ENCODE measurements at regions not wholly inside any gene's neighbourhood (a gene's known extent, or its start where the extent isn't known, plus 50 kb on each side); places are given as distances from the start of the nearest gene placed in this dataset.

GRCh38 chr4:36494016-36494415 lies 212.6 kb downstream of the DTHD1 start:
- DNase-seq = no peak

- no peak for DNase-seq
Measured at GRCh38 chr4:36494747-36495146, 213.3 kb downstream of the DTHD1 start.

GRCh38 chr4:36502350-36502749 lies 220.9 kb downstream of the DTHD1 start:
- DNase-seq = no peak

- no peak for DNase-seq
Measured at GRCh38 chr4:36508394-36508793, 227.0 kb downstream of the DTHD1 start.

- no peak for DNase-seq
Measured at GRCh38 chr4:36509845-36510244, 228.4 kb downstream of the DTHD1 start.

GRCh38 chr4:36511785-36512184 lies 230.4 kb downstream of the DTHD1 start:
- DNase-seq = no peak

GRCh38 chr4:36516522-36517095 lies 235.2 kb downstream of the DTHD1 start:
- no peak for DNase-seq

- DNase-seq = no peak
Measured at GRCh38 chr4:36523182-36523581, 241.8 kb downstream of the DTHD1 start.

- DNase-seq = no peak
Measured at GRCh38 chr4:36532670-36533379, 251.4 kb downstream of the DTHD1 start.

GRCh38 chr4:36533944-36534343 lies 252.5 kb downstream of the DTHD1 start:
- no peak for DNase-seq

- no peak for DNase-seq
Measured at GRCh38 chr4:36547383-36547782, 266.0 kb downstream of the DTHD1 start.

- DNase-seq = no peak
Measured at GRCh38 chr4:36549252-36549651, 267.8 kb downstream of the DTHD1 start.

- no peak for DNase-seq
Measured at GRCh38 chr4:36549992-36550391, 268.6 kb downstream of the DTHD1 start.

- no peak for DNase-seq
Measured at GRCh38 chr4:36551697-36552214, 270.3 kb downstream of the DTHD1 start.

- DNase-seq = no peak
Measured at GRCh38 chr4:36553029-36553428, 271.6 kb downstream of the DTHD1 start.

GRCh38 chr4:36553453-36553852 lies 272.0 kb downstream of the DTHD1 start:
- DNase-seq = no peak

GRCh38 chr4:36556984-36557383 lies 275.6 kb downstream of the DTHD1 start:
- DNase-seq = no peak

GRCh38 chr4:36568575-36568974 lies 287.2 kb downstream of the DTHD1 start:
- no peak for DNase-seq

- no peak for DNase-seq
Measured at GRCh38 chr4:36573441-36573840, 292.0 kb downstream of the DTHD1 start.

- DNase-seq = no peak
Measured at GRCh38 chr4:36574816-36575215, 293.4 kb downstream of the DTHD1 start.

GRCh38 chr4:36582198-36582597 lies 300.8 kb downstream of the DTHD1 start:
- no peak for DNase-seq

- DNase-seq = no peak
Measured at GRCh38 chr4:36587909-36588472, 306.6 kb downstream of the DTHD1 start.

GRCh38 chr4:36590343-36590742 lies 308.9 kb downstream of the DTHD1 start:
- no peak for DNase-seq

Data from tongue (tissue), 1 donor.